ENCODE measurements at regions not wholly inside any gene's neighbourhood (a gene's known extent, or its start where the extent isn't known, plus 50 kb on each side); places are given as distances from the start of the nearest gene placed in this dataset.
"Not testable (repeated sequence)": the region's sequence is repeated elsewhere in the genome, so short reads cannot be mapped to it uniquely, and the experiment has no call there.

- TF ChIP-seq POLR2A (IDR thresholded peaks at IDR 0.05; ENCODE audit: low read length) = no peak
- no peak for TF ChIP-seq GATA1 (IDR thresholded peaks at IDR 0.05; ENCODE audit: low read depth, low read length)
- peak; percentile 78 to 86 for DNase-seq
Observed at GRCh38 chr1:91596474-91596873, 95.8 kb downstream of the CDC7 start.

GRCh38 chr1:91597215-91597614 is 96.6 kb downstream of the CDC7 start:
- TF ChIP-seq GATA1 (IDR thresholded peaks at IDR 0.05; ENCODE audit: low read depth, low read length) (no peak), POLR2A (IDR thresholded peaks at IDR 0.05; ENCODE audit: low read length) (no peak)
- no peak for DNase-seq

DNA sequence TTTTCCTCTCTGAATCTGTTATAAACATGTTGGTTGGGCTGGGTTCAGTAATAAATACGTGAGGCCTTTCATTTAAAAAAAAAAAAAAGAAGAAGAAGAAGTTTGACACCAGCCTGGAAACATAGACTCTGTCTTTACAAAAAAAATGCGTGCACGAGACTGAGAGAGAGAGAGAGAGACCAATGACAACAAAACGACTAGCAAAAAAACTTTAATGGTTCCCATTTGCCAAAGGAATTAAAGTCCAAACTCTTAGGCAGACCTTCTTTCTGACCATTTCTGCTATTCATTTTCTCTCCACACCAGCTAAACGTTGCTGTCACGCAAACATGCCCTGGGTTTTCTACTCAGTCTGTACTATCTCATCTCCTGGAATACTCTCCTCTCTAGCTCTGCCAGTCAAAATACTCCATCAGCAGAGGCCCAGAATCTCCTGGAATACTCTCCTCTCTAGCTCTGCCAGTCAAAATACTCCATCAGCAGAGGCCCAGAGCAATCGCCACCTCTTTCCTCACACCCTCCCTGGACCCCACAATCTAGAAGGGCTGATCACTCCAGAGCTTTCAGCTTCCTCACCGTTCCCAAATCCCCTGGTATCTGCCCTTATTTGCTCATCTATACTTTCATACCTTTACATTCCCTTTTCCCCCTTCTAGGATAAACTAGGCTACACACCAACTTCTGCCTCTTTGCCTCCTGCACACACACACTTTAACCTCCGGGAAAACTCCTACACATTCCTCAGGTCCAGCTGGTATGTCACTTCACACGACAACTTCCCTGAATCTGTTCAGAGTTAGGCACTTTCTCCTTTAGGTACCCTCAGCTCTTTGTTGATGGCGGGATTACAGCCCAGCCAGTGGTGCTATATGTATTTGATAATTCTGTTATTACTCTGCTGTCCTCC is 100.0 kb downstream of the CDC7 start:
- no peak for TF ChIP-seq POLR2A (IDR thresholded peaks at IDR 0.05; ENCODE audit: low read length)
- no peak for TF ChIP-seq GATA1 (IDR thresholded peaks at IDR 0.05; ENCODE audit: low read depth, low read length)
- no peak for DNase-seq

DNA sequence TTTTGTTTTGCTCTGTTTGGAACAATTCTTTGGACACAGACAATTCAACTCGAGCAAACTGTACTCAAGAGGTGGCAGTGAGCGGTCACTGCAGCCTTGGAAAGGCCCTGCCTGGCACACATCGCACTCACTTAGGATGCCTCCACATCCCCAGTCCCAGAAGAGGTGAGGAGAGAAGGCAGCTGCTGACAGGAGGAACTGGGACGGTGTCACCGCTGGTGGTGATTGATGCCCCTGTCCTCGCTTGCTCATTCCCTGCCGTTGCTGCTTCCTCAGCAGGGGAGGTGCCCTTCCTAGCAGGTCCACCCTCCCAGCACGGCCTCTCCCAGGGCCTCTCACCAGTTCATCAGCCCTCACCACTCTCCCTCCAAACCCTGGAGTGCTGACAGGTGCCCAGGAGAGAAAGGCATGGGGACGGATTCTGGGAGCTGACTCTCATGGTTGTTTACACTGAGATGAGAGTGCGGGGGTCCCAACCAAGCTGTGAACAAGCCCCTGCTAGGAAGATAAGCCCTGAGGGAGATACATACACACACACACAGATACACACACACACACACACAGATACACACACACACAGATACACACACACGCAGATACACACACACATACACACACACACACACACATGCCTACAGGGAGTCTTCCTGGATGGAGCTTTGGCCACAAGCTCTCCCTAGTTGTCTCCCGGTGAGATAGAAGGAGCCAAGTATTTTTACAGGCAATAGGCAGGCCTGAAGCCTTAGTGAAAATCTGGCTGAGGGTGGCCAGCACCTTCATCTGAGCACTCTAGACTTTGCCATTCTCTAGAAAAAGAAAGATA is 101.1 kb downstream of the CDC7 start:
- TF ChIP-seq GATA1 (IDR thresholded peaks at IDR 0.05; ENCODE audit: low read depth, low read length) = no peak
- no peak for TF ChIP-seq POLR2A (IDR thresholded peaks at IDR 0.05; ENCODE audit: low read length)
- DNase-seq = peak in 1 of 2 experiments; percentile 57

- TF ChIP-seq GATA1 (IDR thresholded peaks at IDR 0.05; ENCODE audit: low read depth, low read length) (no peak), POLR2A (IDR thresholded peaks at IDR 0.05; ENCODE audit: low read length) (no peak)
- DNase-seq = no peak
Observed at GRCh38 chr1:91603409-91603808, 102.8 kb downstream of the CDC7 start.

DNA sequence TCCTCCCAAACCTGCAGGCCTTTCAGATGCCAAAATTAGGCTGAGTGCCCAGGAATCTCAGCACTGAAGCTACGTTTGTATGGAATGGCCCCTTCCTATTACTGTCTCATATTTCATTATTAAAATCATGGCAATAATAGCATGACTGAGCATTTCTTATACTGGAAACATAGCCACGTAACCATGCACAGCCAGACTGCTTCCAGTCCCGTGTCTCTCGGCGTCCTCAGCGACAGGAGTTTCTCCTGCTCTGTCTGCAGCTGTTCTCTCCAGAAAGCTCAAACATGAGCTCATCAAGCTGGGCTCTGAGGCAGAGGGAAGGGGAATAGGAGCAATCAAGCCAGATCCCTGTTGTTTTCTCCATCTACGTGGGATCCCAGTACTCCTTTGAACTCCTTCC is 104.0 kb downstream of the CDC7 start:
- no peak for DNase-seq
- TF ChIP-seq POLR2A (IDR thresholded peaks at IDR 0.05; ENCODE audit: low read length) = no peak

DNA sequence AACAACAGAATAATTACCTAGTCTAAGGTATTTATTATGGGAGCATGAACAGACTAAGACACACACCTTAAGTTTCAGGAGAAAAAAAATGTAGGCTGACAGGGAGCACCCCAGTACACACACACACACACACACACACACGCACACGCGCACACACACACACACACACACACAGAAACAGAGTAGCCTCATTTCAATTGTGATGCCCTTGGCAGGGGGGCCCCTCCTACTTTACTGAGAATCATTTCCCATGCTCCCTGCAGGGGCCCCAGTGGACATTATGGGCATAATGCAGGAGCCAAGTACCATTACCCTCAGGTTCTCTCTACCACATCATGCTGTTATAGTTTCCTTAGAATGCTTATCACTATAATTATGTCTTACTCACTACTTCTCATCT is 104.9 kb downstream of the CDC7 start:
- DNase-seq = no peak
- TF ChIP-seq GATA1 (IDR thresholded peaks at IDR 0.05; ENCODE audit: low read depth, low read length) = no peak
- no peak for TF ChIP-seq POLR2A (IDR thresholded peaks at IDR 0.05; ENCODE audit: low read length)

- TF ChIP-seq POLR2A (IDR thresholded peaks at IDR 0.05; ENCODE audit: low read length) (no peak), GATA1 (IDR thresholded peaks at IDR 0.05; ENCODE audit: low read depth, low read length) (no peak)
- DNase-seq = no peak
Observed at GRCh38 chr1:91606546-91607078, 106.0 kb downstream of the CDC7 start.

DNA sequence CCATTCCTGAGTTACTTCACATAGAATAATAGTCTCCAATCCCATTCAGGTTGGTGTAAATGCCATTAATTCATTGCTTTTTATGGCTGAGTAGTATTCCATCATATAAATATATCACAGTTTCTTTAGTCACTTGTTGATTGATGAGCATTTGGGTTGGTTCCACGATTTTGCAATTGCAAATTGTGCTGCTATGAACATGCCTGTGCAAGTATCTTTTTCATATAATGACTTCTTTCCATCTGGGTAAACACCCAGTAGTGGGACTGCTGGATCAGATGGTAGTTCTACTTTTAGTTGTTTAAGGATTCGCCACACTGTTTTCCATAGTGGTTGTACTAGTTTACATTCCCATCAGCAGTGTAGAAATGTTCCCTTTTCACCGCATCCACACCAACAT is 107.0 kb downstream of the CDC7 start:
- not testable (repeated sequence) for DNase-seq

- no peak for TF ChIP-seq GATA1 (IDR thresholded peaks at IDR 0.05; ENCODE audit: low read depth, low read length)
- no peak for TF ChIP-seq POLR2A (IDR thresholded peaks at IDR 0.05; ENCODE audit: low read length)
- no peak for DNase-seq
Observed at GRCh38 chr1:91608876-91609275, 108.2 kb downstream of the CDC7 start.

- DNase-seq = no peak
- TF ChIP-seq GATA1 (IDR thresholded peaks at IDR 0.05; ENCODE audit: low read depth, low read length) = no peak
- no peak for TF ChIP-seq POLR2A (IDR thresholded peaks at IDR 0.05; ENCODE audit: low read length)
Observed at GRCh38 chr1:91609551-91609950, 108.9 kb downstream of the CDC7 start.

DNA sequence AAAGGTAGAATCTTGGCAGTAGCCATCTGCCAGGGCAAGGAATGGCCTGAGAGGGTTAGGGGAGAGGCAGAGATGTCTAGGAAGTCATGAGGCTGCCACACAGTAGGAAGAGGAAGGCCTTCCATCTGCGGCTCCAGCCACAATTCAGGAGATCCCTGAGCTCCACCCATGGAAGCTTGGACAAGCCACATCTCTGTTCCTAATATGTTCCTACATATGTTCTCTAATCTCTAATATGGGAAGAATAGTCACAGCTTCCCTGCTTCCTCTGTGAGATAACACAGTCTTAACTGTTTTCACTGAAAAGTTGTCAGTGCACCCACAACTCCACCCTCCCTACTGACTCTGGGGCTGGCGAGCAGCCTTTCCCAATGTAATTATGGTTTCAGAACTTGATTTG is 109.5 kb downstream of the CDC7 start:
- TF ChIP-seq POLR2A (IDR thresholded peaks at IDR 0.05; ENCODE audit: low read length) = no peak
- no peak for TF ChIP-seq GATA1 (IDR thresholded peaks at IDR 0.05; ENCODE audit: low read depth, low read length)
- no peak for DNase-seq

GRCh38 chr1:91610789-91611188 is 110.1 kb downstream of the CDC7 start:
- no peak for DNase-seq
- TF ChIP-seq GATA1 (IDR thresholded peaks at IDR 0.05; ENCODE audit: low read depth, low read length) (no peak), POLR2A (IDR thresholded peaks at IDR 0.05; ENCODE audit: low read length) (no peak)

DNA sequence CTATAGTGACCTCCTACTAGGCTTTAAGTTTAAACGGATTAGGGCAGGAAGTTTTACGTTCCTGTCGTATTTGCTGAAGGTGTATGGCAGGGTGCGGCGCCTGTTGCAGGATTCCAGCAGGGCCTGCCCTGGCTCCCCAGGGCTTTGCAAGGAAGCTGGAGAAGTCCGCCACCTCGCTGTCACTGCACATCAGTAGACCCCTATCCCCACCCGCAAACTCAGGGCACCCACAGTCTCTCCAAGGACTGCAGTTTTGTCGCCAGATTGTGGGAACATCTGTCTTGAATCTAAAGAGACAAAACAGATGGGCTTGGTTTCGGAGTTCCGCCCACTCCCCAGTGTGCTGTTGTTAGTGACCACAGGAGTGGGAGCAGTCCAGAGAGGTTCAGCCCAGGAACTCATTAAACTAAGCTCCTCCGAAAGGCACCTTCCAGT is 110.8 kb downstream of the CDC7 start:
- no peak for TF ChIP-seq GATA1 (IDR thresholded peaks at IDR 0.05; ENCODE audit: low read depth, low read length)
- TF ChIP-seq POLR2A (IDR thresholded peaks at IDR 0.05; ENCODE audit: low read length) = no peak

More for the DNA sequence above, 110.8 kb downstream of the CDC7 start:
- no peak for DNase-seq
